ENCODE measurements at regions not wholly inside any gene's neighbourhood (a gene's known extent, or its start where the extent isn't known, plus 50 kb on each side); places are given as distances from the start of the nearest gene placed in this dataset.

- no peak for DNase-seq (ENCODE audit: extremely low read depth, low read depth, low spot score)
Observed at GRCh38 chr10:21212912-21213311, 312.6 kb downstream of the SKIDA1 start.

GRCh38 chr10:21212348-21212747 lies 313.1 kb downstream of the SKIDA1 start:
- no peak for DNase-seq (ENCODE audit: extremely low read depth, low read depth, low spot score)

- DNase-seq (ENCODE audit: extremely low read depth, low read depth, low spot score) = no peak
Observed at GRCh38 chr10:21209495-21209894, 312.4 kb upstream of the NEBL start.

GRCh38 chr10:21208666-21209316 lies 311.7 kb upstream of the NEBL start:
- no peak for DNase-seq (ENCODE audit: extremely low read depth, low read depth, low spot score)

GRCh38 chr10:21207852-21208646 lies 310.9 kb upstream of the NEBL start:
- DNase-seq (ENCODE audit: extremely low read depth, low read depth, low spot score) = no peak

- no peak for DNase-seq (ENCODE audit: extremely low read depth, low read depth, low spot score)
Observed at GRCh38 chr10:21205328-21205727, 308.2 kb upstream of the NEBL start.

- no peak for DNase-seq (ENCODE audit: extremely low read depth, low read depth, low spot score)
Observed at GRCh38 chr10:21203473-21204107, 306.5 kb upstream of the NEBL start.

- DNase-seq (ENCODE audit: extremely low read depth, low read depth, low spot score) = no peak
Observed at GRCh38 chr10:21202776-21203462, 305.8 kb upstream of the NEBL start.

GRCh38 chr10:21199501-21199900 lies 302.4 kb upstream of the NEBL start:
- DNase-seq (ENCODE audit: extremely low read depth, low read depth, low spot score) = no peak

- no peak for DNase-seq (ENCODE audit: extremely low read depth, low read depth, low spot score)
Observed at GRCh38 chr10:21197838-21198237, 300.7 kb upstream of the NEBL start.

- DNase-seq (ENCODE audit: extremely low read depth, low read depth, low spot score) = no peak
Observed at GRCh38 chr10:21196822-21197395, 299.8 kb upstream of the NEBL start.

- no peak for DNase-seq (ENCODE audit: extremely low read depth, low read depth, low spot score)
Observed at GRCh38 chr10:21195252-21195651, 298.1 kb upstream of the NEBL start.

- DNase-seq (ENCODE audit: extremely low read depth, low read depth, low spot score) = no peak
Observed at GRCh38 chr10:21194510-21194993, 297.4 kb upstream of the NEBL start.

GRCh38 chr10:21193196-21193595 lies 296.1 kb upstream of the NEBL start:
- no peak for DNase-seq (ENCODE audit: extremely low read depth, low read depth, low spot score)

- no peak for DNase-seq (ENCODE audit: extremely low read depth, low read depth, low spot score)
Observed at GRCh38 chr10:21191512-21191911, 294.4 kb upstream of the NEBL start.

- no peak for DNase-seq (ENCODE audit: extremely low read depth, low read depth, low spot score)
Observed at GRCh38 chr10:21184984-21185383, 287.9 kb upstream of the NEBL start.

- DNase-seq (ENCODE audit: extremely low read depth, low read depth, low spot score) = peak; percentile 23
Observed at GRCh38 chr10:21184216-21184615, 287.1 kb upstream of the NEBL start.

- DNase-seq (ENCODE audit: extremely low read depth, low read depth, low spot score) = no peak
Observed at GRCh38 chr10:21183025-21183424, 285.9 kb upstream of the NEBL start.

- no peak for DNase-seq (ENCODE audit: extremely low read depth, low read depth, low spot score)
Observed at GRCh38 chr10:21181451-21181850, 284.3 kb upstream of the NEBL start.

- no peak for DNase-seq (ENCODE audit: extremely low read depth, low read depth, low spot score)
Observed at GRCh38 chr10:21180604-21181003, 283.5 kb upstream of the NEBL start.

- no peak for DNase-seq (ENCODE audit: extremely low read depth, low read depth, low spot score)
Observed at GRCh38 chr10:21176934-21177480, 279.9 kb upstream of the NEBL start.
